ENCODE measurements at regions not wholly inside any gene's neighbourhood (a gene's known extent, or its start where the extent isn't known, plus 50 kb on each side); places are given as distances from the start of the nearest gene placed in this dataset.

DNA sequence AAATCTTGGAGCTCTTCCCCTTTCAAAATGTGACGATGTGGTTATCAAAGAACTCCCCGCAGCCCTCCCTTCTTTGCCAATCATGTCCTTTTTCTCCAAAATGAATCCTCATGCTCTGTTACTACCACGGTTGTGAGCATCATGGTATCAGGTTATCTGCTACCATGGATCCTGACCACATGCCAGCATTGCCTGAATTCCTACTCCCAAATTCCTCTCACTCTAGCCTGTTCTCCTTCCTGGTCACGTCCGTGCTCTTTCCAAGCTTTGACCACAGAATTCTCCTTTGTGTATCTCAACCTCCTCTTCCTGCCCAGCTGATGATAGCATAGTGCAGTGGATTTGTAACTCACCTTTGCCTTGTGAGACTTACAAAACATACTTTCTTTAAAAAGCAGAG is 59.5 kb upstream of the FBXL7 start:
- CTCF ChIA-PET (ENCODE audit: partially characterized antibody), result interaction anchor here (0.8 to 1.1 kb wide), 2 partner anchors 149 to 334 kb away, joined by 3 read pairs; no protein-coding TSS in a partner anchor
- peak overlapping the region; percentile 96 for H2AFZ ChIP-seq (ENCODE audit: low read length)
- no peak overlapping the region for H3K4me3 ChIP-seq (ENCODE audit: extremely low read depth in 1 of 4, insufficient read depth in 2 of 4, low read depth in 3 of 4, low read length in 4 of 4)
- TF ChIP-seq POLR2A (IDR thresholded peaks at IDR 0.05; ENCODE audit: control extremely low read depth in 1 of 2, low read depth in 2 of 2, low read length in 2 of 2), result no peak
- TF ChIP-seq TEAD4 (IDR thresholded peaks at IDR 0.05; ENCODE audit: low read depth, low read length), result peak; percentile 81

More for the DNA sequence above, 59.5 kb upstream of the FBXL7 start:
- Histone ChIP-seq H4K8ac (ENCODE audit: extremely low read depth, insufficient read depth, low read length) (no peak overlapping the region), H3K4ac (replicated peaks; ENCODE audit: insufficient read length, low read depth, low read length) (no peak overlapping the region), H3K79me1 (ENCODE audit: low read depth, low read length) (no peaks in the 10 kb centered on the region), H3K4me1 (replicated peaks in 1 of 4; ENCODE audit: control insufficient read depth in 3 of 4, insufficient read depth in 4 of 4, low read length in 3 of 4) (no peaks in the 10 kb centered on the region), H3K9ac (replicated peaks in 1 of 4; ENCODE audit: extremely low read depth in 1 of 4, low read depth in 3 of 4, low read length in 3 of 4) (no peak overlapping the region), H3K23ac (ENCODE audit: insufficient read length) (no peak overlapping the region), H2BK12ac (ENCODE audit: low read depth, low read length) (no peak overlapping the region), H3K56ac (replicated peaks; ENCODE audit: insufficient read length, low read depth, low read length) (no peak overlapping the region), H2AK5ac (ENCODE audit: low read depth, low read length) (no peak overlapping the region), H4K91ac (replicated peaks; ENCODE audit: insufficient read length, low read length) (no peak overlapping the region), H3K9me3 (ENCODE audit: insufficient read depth in 2 of 2, low read depth in 1 of 2, low read length in 1 of 2) (no peaks in the 10 kb centered on the region), H3K23me2 (ENCODE audit: low read depth, low read length) (no peaks in the 10 kb centered on the region), H3K4me2 (ENCODE audit: insufficient read depth in 1 of 2, low read depth in 2 of 2, low read length in 2 of 2) (no peak overlapping the region), H3K27me3 (replicated peaks in 1 of 4; ENCODE audit: control insufficient read depth in 3 of 4, extremely low read depth in 1 of 4, insufficient read depth in 3 of 4, low read length in 3 of 4) (no peaks in the 10 kb centered on the region), H3K18ac (ENCODE audit: extremely low read depth, low read length) (no peak overlapping the region), H3K14ac (ENCODE audit: insufficient read length) (no peak overlapping the region), H2BK5ac (ENCODE audit: low read depth, low read length) (no peak overlapping the region), H2BK15ac (ENCODE audit: low read length) (no peak overlapping the region), H3K27ac (ENCODE audit: low read depth, low read length) (no peak overlapping the region), H3K79me2 (ENCODE audit: control insufficient read depth in 1 of 2, insufficient read depth in 2 of 2, low read length in 2 of 2) (no peaks in the 10 kb centered on the region), H2BK120ac (replicated peaks; ENCODE audit: low read depth, low read length) (no peak overlapping the region), H2BK20ac (ENCODE audit: low read length) (no peak overlapping the region), H3K36me3 (ENCODE audit: control insufficient read depth in 2 of 4, insufficient read depth in 4 of 4, low read length in 3 of 4) (no peaks in the 10 kb centered on the region), H4K5ac (ENCODE audit: insufficient read length, low read depth, low read length) (no peak overlapping the region), H4K20me1 (replicated peaks in 1 of 2; ENCODE audit: control insufficient read depth in 1 of 2, insufficient read depth in 2 of 2, low read length in 2 of 2) (no peaks in the 10 kb centered on the region)
- 82% methylated on average over 5 of the region's 5 CpGs; no CpG with 5 or more reads in 1 of the 2 experiments for WGBS, 2 experiments (ENCODE audit: extremely low coverage in 1 of 2, insufficient coverage in 1 of 2, insufficient read length in 1 of 2, insufficient replicate concordance in 2 of 2, low coverage in 1 of 2, low lambda C conversion rate in 2 of 2, missing lambda C conversion rate in 1 of 2)
- DNase-seq (ENCODE audit: low read depth in 1 of 2, low spot score in 2 of 2) (no peak), FAIRE-seq (no peak)
- POLR2A ChIA-PET (ENCODE audit: partially characterized antibody), result no interaction called here

All from H1 (cell line).